Spleen (tissue), 7 donors: ENCODE measurements at regions not wholly inside any gene's neighbourhood (a gene's known extent, or its start where the extent isn't known, plus 50 kb on each side); places are given as distances from the start of the nearest gene placed in this dataset.

Experiments
- CTCF ChIP-seq, 11 experiments: fragments of 200-600 bp in 7 of 11; fragments of 450-650 bp in 4 of 11; sonication (generic) in 4 of 11; IDR thresholded peaks in 8 of 11; conservative IDR thresholded peaks in 3 of 11; 1 replicate in 7 of 11; 2 replicates in 4 of 11; pipeline versions ENCODE4 v1.4.0 to v1.8.0; 2016 to 2021; ENCODE audit warnings: antibody characterized with exemption in 11 of 11, inconsistent platforms in 4 of 11, mild to moderate bottlenecking in 1 of 11
- POLR2AphosphoS5 ChIP-seq, 3 donors: sonication (generic); formaldehyde crosslinking; IDR thresholded peaks; one replicate each; pipeline ENCODE4 v1.5.1; 2017; ENCODE audit warnings: antibody characterized with exemption in 3 of 3
- donor health status: DM: no; HTN: no; CAD: no; lungs with moderate emphysema.
- donor health status: DM: no; HTN: no; CAD: no.
- donor health status: DM: no; HTN: no; CAD: no.

GRCh38 chr5:172544371-172545095 lies 90.2 kb upstream of the SH3PXD2B start:
- TF ChIP-seq CTCF (IDR thresholded peaks at IDR 0.05 in 8 of 11, conservative IDR thresholded peaks at IDR 0.05 in 3 of 11) (no peak), POLR2AphosphoS5 (IDR thresholded peaks at IDR 0.05) (no peak)
